ENCODE measurements at regions not wholly inside any gene's neighbourhood (a gene's known extent, or its start where the extent isn't known, plus 50 kb on each side); places are given as distances from the start of the nearest gene placed in this dataset.

DNA sequence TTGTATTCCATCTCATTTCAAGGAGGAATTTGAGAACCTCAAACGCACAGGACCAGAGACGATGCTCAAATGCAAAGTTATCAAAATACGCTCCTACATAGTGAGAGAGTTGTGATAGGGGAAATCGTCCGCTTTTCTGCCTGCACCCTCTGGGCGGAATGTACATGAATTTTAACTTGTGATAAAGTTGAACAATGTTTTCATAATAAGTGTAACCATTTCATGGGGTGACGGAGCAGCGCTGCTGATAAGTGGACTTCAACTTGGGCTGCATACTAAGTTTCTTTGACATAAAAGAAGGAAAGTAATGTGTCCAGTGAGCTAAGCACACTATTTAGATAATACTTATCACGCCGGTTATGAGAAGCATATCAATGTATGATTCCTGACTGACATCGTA lies 497.5 kb upstream of the MGMT start:
- Histone ChIP-seq H3K4me3 (ENCODE audit: low read length in 2 of 2) (no peak overlapping the region), H3K4me1 (ENCODE audit: insufficient read depth, low read length) (no peaks in the 10 kb centered on the region), H3K9me3 (ENCODE audit: control insufficient read depth in 1 of 2, low read length in 2 of 2) (no peaks in the 10 kb centered on the region), H3K36me3 (ENCODE audit: insufficient read depth, low read length) (no peaks in the 10 kb centered on the region), H3K27me3 (ENCODE audit: insufficient read depth, low read length) (no peaks in the 10 kb centered on the region), H3K27ac (ENCODE audit: low read depth, low read length) (no peak overlapping the region)
- no peak for DNase-seq
- H3K36me3 Mint-ChIP-seq, result no peaks in the 10 kb centered on the region
- peaks cover 0 to 3% of the 10 kb centered on the region in 2 donors for H3K27me3 Mint-ChIP-seq
- ChIA-PET CTCF (ENCODE audit: partially characterized antibody) (no interaction called here), POLR2A (ENCODE audit: partially characterized antibody) (no interaction called here)
- intact Hi-C loops (cut with micrococcal nuclease), result no loop called here
- no peak overlapping the region for H3K4me3 Mint-ChIP-seq
- H3K9me3 Mint-ChIP-seq, result peaks cover 0 to 4% (median 0%) of the 10 kb centered on the region in 8 donors
- H3K4me1 Mint-ChIP-seq, result no peaks in the 10 kb centered on the region
- H3K27ac Mint-ChIP-seq, result no peak overlapping the region

DNA sequence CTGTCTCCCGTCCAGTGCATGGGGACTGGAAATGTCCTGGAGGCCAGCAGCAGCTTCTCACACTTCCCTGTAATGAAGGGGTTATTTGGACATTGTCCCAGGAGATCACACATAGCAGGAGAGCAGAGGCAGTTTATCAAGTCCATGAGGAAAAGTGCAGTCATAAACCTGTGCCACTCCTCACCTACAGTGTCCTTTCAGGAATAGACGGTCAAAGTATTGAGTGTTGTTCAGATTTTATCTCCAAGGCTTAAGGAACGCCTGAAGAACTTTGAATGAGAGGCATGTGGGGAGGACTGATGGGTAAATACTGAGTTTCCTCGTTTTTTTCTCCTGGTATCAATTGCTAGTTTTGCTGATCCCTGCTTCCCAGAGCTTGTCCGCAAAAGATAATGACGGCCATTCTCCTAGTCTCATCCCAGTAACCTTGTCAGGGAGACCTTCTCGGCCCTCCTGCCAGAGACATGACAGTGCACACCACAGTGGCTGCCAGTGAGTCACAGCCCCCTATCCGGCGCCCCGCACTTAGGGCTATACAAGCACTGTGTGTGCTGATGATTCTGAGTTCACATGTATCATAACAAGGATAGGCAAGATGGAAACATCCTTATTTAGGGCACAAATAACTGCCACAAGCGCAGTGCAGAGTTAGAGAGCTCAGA lies 495.5 kb upstream of the MGMT start:
- H3K4me3 Mint-ChIP-seq, result no peak overlapping the region
- ChIA-PET POLR2A (ENCODE audit: partially characterized antibody) (no interaction called here), CTCF (ENCODE audit: partially characterized antibody) (no interaction called here)
- Histone ChIP-seq H3K27ac (ENCODE audit: low read depth, low read length) (no peak overlapping the region), H3K36me3 (ENCODE audit: insufficient read depth, low read length) (no peaks in the 10 kb centered on the region), H3K9me3 (ENCODE audit: control insufficient read depth in 1 of 2, low read length in 2 of 2) (no peaks in the 10 kb centered on the region), H3K4me3 (ENCODE audit: low read length in 2 of 2) (no peak overlapping the region), H3K4me1 (ENCODE audit: insufficient read depth, low read length) (no peaks in the 10 kb centered on the region), H3K27me3 (ENCODE audit: insufficient read depth, low read length) (no peaks in the 10 kb centered on the region)
- H3K27ac Mint-ChIP-seq, result no peak overlapping the region
- DNase-seq, result no peak
- no peaks in the 10 kb centered on the region for H3K36me3 Mint-ChIP-seq
- peaks cover 0 to 2% (median 0%) of the 10 kb centered on the region in 8 donors for H3K9me3 Mint-ChIP-seq
- no peaks in the 10 kb centered on the region for H3K4me1 Mint-ChIP-seq
- intact Hi-C loops (cut with micrococcal nuclease), result no loop called here
- H3K27me3 Mint-ChIP-seq, result peaks cover 0 to 3% of the 10 kb centered on the region in 2 donors

DNA sequence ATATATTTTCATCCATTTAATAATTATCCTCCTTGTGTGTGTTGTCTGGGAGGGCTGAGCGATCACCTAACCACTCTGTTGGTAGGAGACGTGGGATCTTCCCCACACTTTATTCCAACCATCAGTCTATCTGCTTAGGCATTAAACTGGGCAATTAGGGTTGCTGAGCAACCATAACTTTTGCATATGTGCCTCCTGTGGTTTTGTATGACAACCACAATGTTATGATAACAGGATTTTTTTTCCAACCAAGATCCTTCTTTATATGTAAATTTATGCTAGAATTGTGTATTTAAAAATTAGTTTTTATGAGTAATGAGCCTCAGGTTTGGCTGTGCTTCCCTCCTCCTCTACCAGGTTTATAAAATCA lies 495.0 kb upstream of the MGMT start:
- ChIA-PET POLR2A (ENCODE audit: partially characterized antibody) (no interaction called here), CTCF (ENCODE audit: partially characterized antibody) (no interaction called here)
- Histone ChIP-seq H3K27ac (ENCODE audit: low read depth, low read length) (no peak overlapping the region), H3K36me3 (ENCODE audit: insufficient read depth, low read length) (no peaks in the 10 kb centered on the region), H3K27me3 (ENCODE audit: insufficient read depth, low read length) (no peaks in the 10 kb centered on the region), H3K4me1 (ENCODE audit: insufficient read depth, low read length) (no peaks in the 10 kb centered on the region), H3K9me3 (ENCODE audit: control insufficient read depth in 1 of 2, low read length in 2 of 2) (no peaks in the 10 kb centered on the region), H3K4me3 (ENCODE audit: low read length in 2 of 2) (no peak overlapping the region)
- H3K4me1 Mint-ChIP-seq, result no peaks in the 10 kb centered on the region
- no peaks in the 10 kb centered on the region for H3K36me3 Mint-ChIP-seq
- peaks cover 0 to 4% (median 0%) of the 10 kb centered on the region in 8 donors for H3K9me3 Mint-ChIP-seq
- H3K4me3 Mint-ChIP-seq, result no peak overlapping the region
- intact Hi-C loops (cut with micrococcal nuclease), result no loop called here
- peaks cover 0 to 3% of the 10 kb centered on the region in 2 donors for H3K27me3 Mint-ChIP-seq
- DNase-seq, result no peak
- no peak overlapping the region for H3K27ac Mint-ChIP-seq

DNA sequence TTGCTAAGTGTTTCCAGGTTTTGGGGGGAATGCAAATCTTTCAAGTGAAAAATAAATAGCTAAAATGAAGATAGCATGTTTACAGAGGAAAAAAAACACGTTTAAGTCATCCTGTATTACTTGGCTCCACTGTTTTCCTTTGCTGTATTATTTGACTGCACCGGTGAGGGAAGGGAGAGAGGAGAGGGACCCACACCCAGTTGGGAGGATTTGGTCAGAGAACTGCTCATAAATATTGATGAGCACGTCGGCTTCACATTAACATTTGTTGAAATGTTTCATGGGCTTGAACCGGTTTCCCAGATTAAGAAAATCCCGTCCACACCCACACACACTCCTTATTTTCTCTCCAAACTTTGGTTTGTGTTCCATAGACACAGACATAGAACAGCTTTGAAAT lies 493.8 kb upstream of the MGMT start:
- no peaks in the 10 kb centered on the region for H3K4me1 ChIP-seq (ENCODE audit: insufficient read depth, low read length)
- DNase-seq, result no peak
- Mint-ChIP-seq H3K9me3 (peaks cover 0 to 4% (median 0%) of the 10 kb centered on the region in 8 donors), H3K27me3 (peaks cover 0 to 3% of the 10 kb centered on the region in 2 donors), H3K27ac (no peak overlapping the region), H3K4me3 (no peak overlapping the region), H3K36me3 (no peaks in the 10 kb centered on the region), H3K4me1 (no peaks in the 10 kb centered on the region)
- ChIA-PET POLR2A (ENCODE audit: partially characterized antibody) (no interaction called here), CTCF (ENCODE audit: partially characterized antibody) (no interaction called here)
- H3K27ac ChIP-seq (ENCODE audit: low read depth, low read length), result no peak overlapping the region
- no peaks in the 10 kb centered on the region for H3K9me3 ChIP-seq (ENCODE audit: control insufficient read depth in 1 of 2, low read length in 2 of 2)
- no peak overlapping the region for H3K4me3 ChIP-seq (ENCODE audit: low read length in 2 of 2)
- H3K27me3 ChIP-seq (ENCODE audit: insufficient read depth, low read length), result no peaks in the 10 kb centered on the region
- no peaks in the 10 kb centered on the region for H3K36me3 ChIP-seq (ENCODE audit: insufficient read depth, low read length)
- intact Hi-C loops (cut with micrococcal nuclease), result no loop called here

DNA sequence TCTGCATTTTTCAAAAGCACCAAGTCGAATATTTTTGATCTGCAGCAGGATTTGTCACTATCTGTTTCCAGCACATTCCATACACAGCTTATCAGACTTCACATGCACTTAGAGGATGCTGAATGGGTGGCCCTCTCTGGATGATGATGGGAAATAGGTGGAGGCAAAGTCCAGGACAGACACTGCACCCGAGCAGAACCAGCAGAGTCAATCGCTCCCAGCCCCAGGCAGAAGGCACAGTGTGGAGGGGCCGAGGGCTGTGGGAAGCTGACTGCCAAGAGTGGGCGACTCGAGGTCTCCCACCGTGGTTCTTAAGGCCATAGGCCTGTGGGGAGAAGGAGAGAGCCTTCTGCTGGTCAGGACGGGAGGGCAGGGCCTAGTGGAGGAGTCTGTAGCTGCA lies 490.2 kb upstream of the MGMT start:
- ChIA-PET POLR2A (ENCODE audit: partially characterized antibody) (no interaction called here), CTCF (ENCODE audit: partially characterized antibody) (no interaction called here)
- H3K27ac Mint-ChIP-seq, result no peak overlapping the region
- H3K4me3 Mint-ChIP-seq, result no peak overlapping the region
- Histone ChIP-seq H3K27me3 (ENCODE audit: insufficient read depth, low read length) (no peaks in the 10 kb centered on the region), H3K9me3 (ENCODE audit: control insufficient read depth in 1 of 2, low read length in 2 of 2) (no peaks in the 10 kb centered on the region), H3K27ac (ENCODE audit: low read depth, low read length) (no peak overlapping the region), H3K4me3 (ENCODE audit: low read length in 2 of 2) (no peak overlapping the region), H3K36me3 (ENCODE audit: insufficient read depth, low read length) (no peaks in the 10 kb centered on the region), H3K4me1 (ENCODE audit: insufficient read depth, low read length) (no peaks in the 10 kb centered on the region)
- DNase-seq, result no peak
- intact Hi-C loops (cut with micrococcal nuclease), result no loop called here
- H3K27me3 Mint-ChIP-seq, result peaks cover 0 to 1% of the 10 kb centered on the region in 2 donors
- H3K36me3 Mint-ChIP-seq, result no peaks in the 10 kb centered on the region
- H3K9me3 Mint-ChIP-seq, result peaks cover 0 to 2% (median 0%) of the 10 kb centered on the region in 8 donors
- no peaks in the 10 kb centered on the region for H3K4me1 Mint-ChIP-seq

DNA sequence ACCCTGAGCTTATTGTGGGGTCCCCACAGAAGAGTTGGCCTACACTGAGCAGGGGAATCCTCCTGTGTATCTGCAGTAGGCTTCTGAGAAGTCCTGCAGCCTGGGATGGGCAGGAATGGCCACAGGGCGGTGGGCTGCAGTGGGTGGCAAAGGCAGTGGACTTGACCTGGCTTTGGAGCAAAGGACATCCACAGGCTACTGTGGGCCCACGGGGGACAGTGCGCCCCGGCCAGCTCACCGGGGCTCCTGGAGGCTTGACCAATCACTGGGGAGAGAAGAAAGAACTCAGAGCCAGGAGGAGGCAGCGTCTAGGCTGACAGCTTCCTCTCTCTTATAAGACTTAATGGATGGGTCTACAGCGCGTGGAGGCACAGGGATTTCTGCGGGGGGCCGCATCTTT lies 488.8 kb upstream of the MGMT start:
- intact Hi-C loops (cut with micrococcal nuclease), result no loop called here
- Mint-ChIP-seq H3K4me3 (no peak overlapping the region), H3K36me3 (no peaks in the 10 kb centered on the region), H3K9me3 (peaks cover 0 to 2% (median 0%) of the 10 kb centered on the region in 8 donors), H3K4me1 (no peaks in the 10 kb centered on the region), H3K27me3 (peaks cover 0 to 1% of the 10 kb centered on the region in 2 donors), H3K27ac (no peak overlapping the region)
- Histone ChIP-seq H3K36me3 (ENCODE audit: insufficient read depth, low read length) (no peaks in the 10 kb centered on the region), H3K27me3 (ENCODE audit: insufficient read depth, low read length) (no peaks in the 10 kb centered on the region), H3K27ac (ENCODE audit: low read depth, low read length) (no peak overlapping the region), H3K4me1 (ENCODE audit: insufficient read depth, low read length) (no peaks in the 10 kb centered on the region), H3K9me3 (ENCODE audit: control insufficient read depth in 1 of 2, low read length in 2 of 2) (no peaks in the 10 kb centered on the region), H3K4me3 (ENCODE audit: low read length in 2 of 2) (no peak overlapping the region)
- CTCF ChIA-PET (ENCODE audit: partially characterized antibody), result no interaction called here
- POLR2A ChIA-PET (ENCODE audit: partially characterized antibody), result no interaction called here
- no peak for DNase-seq

DNA sequence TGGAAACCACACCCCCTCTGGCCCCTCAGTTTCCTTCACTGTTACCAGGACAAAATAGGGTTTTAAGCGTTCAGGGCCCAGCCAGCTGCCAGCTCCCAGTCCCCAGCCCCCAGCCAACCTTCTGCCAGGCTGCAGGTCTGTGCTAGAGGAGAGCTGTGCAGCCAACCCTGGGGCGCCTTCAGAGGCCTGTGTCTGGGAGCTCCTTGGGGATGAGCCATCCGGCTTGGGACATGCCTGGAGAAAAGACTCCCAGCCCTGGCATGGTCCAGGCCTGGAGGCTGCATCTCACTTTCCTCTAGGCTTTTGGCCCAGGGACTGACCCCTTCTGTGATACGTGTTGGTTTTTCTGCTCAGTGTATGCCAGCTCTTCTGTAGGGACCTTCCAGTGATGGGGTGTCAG lies 487.6 kb upstream of the MGMT start:
- no peaks in the 10 kb centered on the region for H3K27me3 ChIP-seq (ENCODE audit: insufficient read depth, low read length)
- no peak overlapping the region for H3K4me3 ChIP-seq (ENCODE audit: low read length in 2 of 2)
- Mint-ChIP-seq H3K9me3 (peaks cover 0 to 2% (median 0%) of the 10 kb centered on the region in 8 donors), H3K27me3 (peaks cover 0 to 1% of the 10 kb centered on the region in 2 donors), H3K4me1 (no peaks in the 10 kb centered on the region), H3K36me3 (no peaks in the 10 kb centered on the region), H3K4me3 (no peak overlapping the region), H3K27ac (no peak overlapping the region)
- no peak overlapping the region for H3K27ac ChIP-seq (ENCODE audit: low read depth, low read length)
- intact Hi-C loops (cut with micrococcal nuclease), result no loop called here
- H3K4me1 ChIP-seq (ENCODE audit: insufficient read depth, low read length), result no peaks in the 10 kb centered on the region
- DNase-seq, result no peak
- POLR2A ChIA-PET (ENCODE audit: partially characterized antibody), result no interaction called here
- H3K36me3 ChIP-seq (ENCODE audit: insufficient read depth, low read length), result no peaks in the 10 kb centered on the region
- H3K9me3 ChIP-seq (ENCODE audit: control insufficient read depth in 1 of 2, low read length in 2 of 2), result no peaks in the 10 kb centered on the region
- CTCF ChIA-PET (ENCODE audit: partially characterized antibody), result no interaction called here

DNA sequence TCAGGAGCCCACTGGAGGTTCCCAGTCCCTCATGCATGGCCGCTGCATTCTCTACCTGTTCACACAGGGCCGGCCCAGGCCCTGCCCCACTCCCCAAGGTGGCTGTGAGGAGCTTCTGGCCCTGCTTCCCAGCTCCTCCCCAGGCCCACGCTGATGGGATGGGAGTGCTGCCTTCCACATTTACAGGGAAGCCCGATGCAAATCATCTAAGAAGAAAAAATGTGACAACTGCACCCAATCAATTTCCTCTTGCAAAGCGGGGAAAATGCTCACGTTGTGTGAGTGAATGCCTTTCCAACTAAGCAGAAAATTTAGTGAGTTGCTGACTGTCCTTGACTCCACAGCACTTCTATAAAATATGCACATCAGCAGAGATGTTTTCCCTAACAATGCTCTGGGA lies 485.8 kb upstream of the MGMT start:
- Mint-ChIP-seq H3K4me1 (no peaks in the 10 kb centered on the region), H3K4me3 (no peak overlapping the region), H3K27me3 (peaks cover 0 to 4% of the 10 kb centered on the region in 2 donors), H3K36me3 (no peaks in the 10 kb centered on the region), H3K9me3 (peaks cover 0 to 2% (median 0%) of the 10 kb centered on the region in 8 donors), H3K27ac (no peak overlapping the region)
- DNase-seq, result no peak
- CTCF ChIA-PET (ENCODE audit: partially characterized antibody), result no interaction called here
- no peak overlapping the region for H3K27ac ChIP-seq (ENCODE audit: low read depth, low read length)
- H3K4me3 ChIP-seq (ENCODE audit: low read length in 2 of 2), result no peak overlapping the region
- no peaks in the 10 kb centered on the region for H3K27me3 ChIP-seq (ENCODE audit: insufficient read depth, low read length)
- POLR2A ChIA-PET (ENCODE audit: partially characterized antibody), result no interaction called here
- H3K36me3 ChIP-seq (ENCODE audit: insufficient read depth, low read length), result no peaks in the 10 kb centered on the region
- intact Hi-C loops (cut with micrococcal nuclease), result no loop called here
- H3K4me1 ChIP-seq (ENCODE audit: insufficient read depth, low read length), result no peaks in the 10 kb centered on the region
- no peaks in the 10 kb centered on the region for H3K9me3 ChIP-seq (ENCODE audit: control insufficient read depth in 1 of 2, low read length in 2 of 2)

All from CD4-positive, alpha-beta memory T cell (primary cell).